Endothelial cell of umbilical vein (primary cell): ENCODE measurements at regions not wholly inside any gene's neighbourhood (a gene's known extent, or its start where the extent isn't known, plus 50 kb on each side); places are given as distances from the start of the nearest gene placed in this dataset.

Experiments
- BruUV-seq: library from RNA; stranded (reverse); fragments of 400-500 nt; replicated peaks from 2 replicates; lab custom pipeline; 2021; lab: Mats Ljungman, UMichigan
- CTCF ChIA-PET: fragments of 300-600, 350-600 bp; sonication (Branson Sonifier 250); formaldehyde crosslinking; loops from one replicate; lab custom pipeline; 2021; ENCODE audit warnings: antibody characterized with exemption, inconsistent platforms; lab: Charles Lee
- POLR2A ChIA-PET: fragments of 300-600, 350-600 bp; sonication (Branson Sonifier 250); formaldehyde crosslinking; loops from one replicate; lab custom pipeline; 2021; ENCODE audit warnings: antibody characterized with exemption, inconsistent platforms; lab: Charles Lee
- DNase-seq: peaks from one replicate; pipeline ENCODE4 v3.0.0-alpha.2; 2011; ENCODE audit warnings: low read depth, low spot score
- FAIRE-seq: peaks from 2 replicates; lab custom pipeline; 2011; peaks lifted over from hg19 to GRCh38; lab: Jason Lieb, UNC
- H2AFZ ChIP-seq: 2 replicates; pipeline ENCODE4 v1.6.0; 2012; ENCODE audit warnings: low read depth, low read length, control low read depth, inconsistent platforms
- H3K27ac ChIP-seq: 2 replicates; pipeline ENCODE4 v1.5.1; 2011; ENCODE audit warnings: low read depth, mild to moderate bottlenecking, control low read depth, low read length, moderate library complexity; ENCODE audit not compliant: insufficient read depth
- H3K27me3 ChIP-seq, 2 experiments: 2 replicates each; pipeline versions ENCODE4 v1.6.0 to v1.6.1; 2011; ENCODE audit warnings: low read length in 2 of 2, mixed read lengths in 1 of 2; ENCODE audit not compliant: control insufficient read depth in 2 of 2, insufficient read depth in 2 of 2
- H3K36me3 ChIP-seq, 2 experiments: 2 replicates in 1 of 2; 3 replicates in 1 of 2; pipeline ENCODE4 v1.5.1; 2011; ENCODE audit warnings: low read length in 2 of 2, mild to moderate bottlenecking in 1 of 2, moderate library complexity in 1 of 2; ENCODE audit not compliant: control insufficient read depth in 2 of 2, insufficient read depth in 2 of 2; ENCODE audit errors: extremely low read depth in 1 of 2
- H3K4me1 ChIP-seq: 3 replicates; pipeline ENCODE4 v1.5.1; 2011; ENCODE audit warnings: mild to moderate bottlenecking, low read length; ENCODE audit not compliant: control insufficient read depth, insufficient read depth; ENCODE audit errors: extremely low read depth
- H3K4me2 ChIP-seq: 2 replicates; pipeline ENCODE4 v1.6.1; 2011; ENCODE audit warnings: low read length, control low read depth, mixed read lengths; ENCODE audit not compliant: insufficient read depth
- H3K4me3 ChIP-seq, 3 experiments: fragments of 200-600 bp in 1 of 3; sonication (generic), shearing (Covaris generic) in 1 of 3; replicated peaks in 1 of 3; 2 replicates each; pipeline ENCODE4 v1.5.1; 2011 to 2016; ENCODE audit warnings: control low read depth in 3 of 3, low read length in 3 of 3, mild to moderate bottlenecking in 2 of 3, inconsistent platforms in 1 of 3, low read depth in 1 of 3, moderate library complexity in 1 of 3; ENCODE audit not compliant: insufficient read depth in 1 of 3
- H3K79me2 ChIP-seq: 2 replicates; pipeline ENCODE4 v1.6.0; 2012; ENCODE audit warnings: low read length, inconsistent platforms; ENCODE audit not compliant: control insufficient read depth, insufficient read depth
- H3K9ac ChIP-seq: replicated peaks from 2 replicates; pipeline ENCODE3; 2011; ENCODE audit warnings: low read length, control low read depth; ENCODE audit not compliant: insufficient read depth; ENCODE audit errors: extremely low read depth
- H3K9me1 ChIP-seq: replicated peaks from 3 replicates; pipeline ENCODE4 v1.6.0; 2011; ENCODE audit warnings: mild to moderate bottlenecking, low read length; ENCODE audit not compliant: control insufficient read depth, insufficient read depth; ENCODE audit errors: extremely low read depth
- H3K9me3 ChIP-seq: replicated peaks from 2 replicates; pipeline ENCODE4 v1.5.1; 2012; ENCODE audit warnings: low read length, inconsistent platforms; ENCODE audit not compliant: control insufficient read depth, insufficient read depth
- H4K20me1 ChIP-seq: replicated peaks from 2 replicates; pipeline ENCODE3; 2011; ENCODE audit warnings: mild to moderate bottlenecking, low read length; ENCODE audit not compliant: control insufficient read depth, insufficient read depth; ENCODE audit errors: extremely low read depth
- CTCF ChIP-seq, 2 donors: IDR thresholded peaks; 1 replicate in 1 of 2; 2 replicates in 1 of 2; pipeline ENCODE4 v1.5.1; 2011; ENCODE audit warnings: low read length in 2 of 2, mild to moderate bottlenecking in 2 of 2, moderate library complexity in 2 of 2, control low read depth in 1 of 2, inconsistent platforms in 1 of 2, low read depth in 1 of 2; ENCODE audit not compliant: insufficient read depth in 1 of 2; ENCODE audit errors: extremely low read depth in 1 of 2
- EZH2 ChIP-seq: IDR thresholded peaks from 2 replicates; pipeline ENCODE4 v1.6.1; 2012; ENCODE audit warnings: borderline replicate concordance, low read depth, mild to moderate bottlenecking, moderate library complexity, low read length, inconsistent platforms; ENCODE audit not compliant: severe bottlenecking
- FOS ChIP-seq: IDR thresholded peaks from 2 replicates; pipeline ENCODE4 v1.6.1; 2011; ENCODE audit warnings: mild to moderate bottlenecking, low read length, moderate library complexity, borderline replicate concordance; ENCODE audit not compliant: insufficient read depth
- GATA2 ChIP-seq: IDR thresholded peaks from 2 replicates; pipeline ENCODE4 v1.7.0; 2011; ENCODE audit warnings: low read depth, mild to moderate bottlenecking, moderate library complexity, mixed read lengths, low read length; ENCODE audit not compliant: insufficient read length, insufficient read depth
- JUN ChIP-seq: IDR thresholded peaks from 2 replicates; pipeline ENCODE4 v1.6.1; 2011; ENCODE audit warnings: borderline replicate concordance, low read depth; ENCODE audit not compliant: insufficient read length, insufficient read depth
- MAX ChIP-seq: IDR thresholded peaks from 2 replicates; pipeline ENCODE4 v1.6.1; 2011; ENCODE audit not compliant: insufficient read depth, insufficient read length
- MYC ChIP-seq: IDR thresholded peaks from one replicate; pipeline ENCODE4 v1.6.1; 2011; ENCODE audit warnings: mild to moderate bottlenecking, low read depth, low read length
- POLR2A ChIP-seq: IDR thresholded peaks from 2 replicates; pipeline ENCODE4 v1.6.1; 2012; ENCODE audit warnings: low read depth, mild to moderate bottlenecking, control low read depth, low read length
- POLR2AphosphoS5 ChIP-seq: IDR thresholded peaks from 2 replicates; pipeline ENCODE4 v1.6.1; 2012; ENCODE audit warnings: low read depth, mild to moderate bottlenecking, control low read depth, low read length, moderate library complexity; ENCODE audit not compliant: insufficient read depth
- dilution Hi-C: fragments of 300-500 bp; cut with MboI; formaldehyde crosslinking; loops from one replicate; pipeline ENCODE4 v1.15.0; 2019; ENCODE audit warnings: low sequenced_read_pairs; ENCODE audit not compliant: extremely low pct_ligation_motif_present
- intact Hi-C: fragments of 100-400 bp; cut with micrococcal nuclease; formaldehyde crosslinking; loops from one replicate; pipeline ENCODE4 v1.10.0; 2022

- DNase-seq: no peak
- CTCF ChIA-PET: no interaction called here
- Histone ChIP-seq H3K9ac (no peak overlapping the region), H3K9me1 (no peaks in the 10 kb centered on the region), H3K4me3 (no peak overlapping the region), H3K4me1 (no peaks in the 10 kb centered on the region), H3K36me3 (no peaks in the 10 kb centered on the region), H3K79me2 (no peaks in the 10 kb centered on the region), H4K20me1 (no peaks in the 10 kb centered on the region), H3K27ac (no peak overlapping the region), H3K4me2 (no peak overlapping the region), H3K9me3 (no peaks in the 10 kb centered on the region), H3K27me3 (no peaks in the 10 kb centered on the region), H2AFZ (no peak overlapping the region)
- POLR2A ChIA-PET: no interaction called here
- intact Hi-C loops (no loop called here), dilution Hi-C loops (no loop called here)
- TF ChIP-seq CTCF (IDR thresholded peaks at IDR 0.05; ENCODE audit: extremely low read depth in 1 of 2, insufficient read depth in 1 of 2, low read depth in 1 of 2, low read length in 2 of 2): no peak
- TF ChIP-seq JUN: no peak
- no peak for TF ChIP-seq FOS
- no peak for TF ChIP-seq MYC
- no peak for TF ChIP-seq MAX
- TF ChIP-seq POLR2AphosphoS5: no peak
- TF ChIP-seq POLR2A: no peak
- no peak for TF ChIP-seq EZH2
- TF ChIP-seq GATA2: no peak
- no TSS peak for BruUV-seq
- FAIRE-seq: no peak
Observed at GRCh38 chr16:77030600-77030999, 160.4 kb upstream of the MON1B start.
